GM12891 (cell line): ENCODE measurements at regions not wholly inside any gene's neighbourhood (a gene's known extent, or its start where the extent isn't known, plus 50 kb on each side); places are given as distances from the start of the nearest gene placed in this dataset.

Experiments used
- POLR2A ChIP-seq: IDR thresholded peaks from 2 replicates; pipeline ENCODE4 v1.6.1; 2011; ENCODE audit warnings: low read depth, low read length, control low read depth
- POLR2AphosphoS5 ChIP-seq: IDR thresholded peaks from 2 replicates; pipeline ENCODE4 v1.6.1; 2011; ENCODE audit warnings: low read depth, low read length, control low read depth

DNA sequence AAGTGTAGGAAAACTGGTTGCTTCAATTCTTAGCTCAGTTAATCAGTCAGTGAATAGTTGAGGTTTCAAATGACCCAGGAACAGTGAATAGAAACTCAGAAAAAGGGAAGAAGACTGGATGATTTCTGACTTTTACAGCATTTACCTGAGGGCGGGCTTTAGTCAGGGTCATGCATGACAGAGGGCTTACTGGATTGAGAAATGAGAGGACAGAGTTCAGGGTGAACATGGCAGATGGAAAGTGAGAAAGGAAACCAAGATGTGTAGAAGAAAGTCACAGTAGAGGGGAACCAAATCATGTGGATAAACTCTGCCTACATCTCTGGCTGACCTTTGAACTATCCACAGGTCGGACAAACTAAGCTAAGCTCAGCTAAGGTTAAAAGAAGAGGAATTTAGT lies 596.0 kb downstream of the SEMA5A start:
- no peak for TF ChIP-seq POLR2AphosphoS5
- no peak for TF ChIP-seq POLR2A
